GM12892 (cell line): ENCODE measurements at regions not wholly inside any gene's neighbourhood (a gene's known extent, or its start where the extent isn't known, plus 50 kb on each side); places are given as distances from the start of the nearest gene placed in this dataset.

Experiments
- POLR2A ChIP-seq: IDR thresholded peaks from 2 replicates; pipeline ENCODE4 v1.6.1; 2011; ENCODE audit warnings: low read depth, low read length, control low read depth
- POLR2AphosphoS5 ChIP-seq: IDR thresholded peaks from 2 replicates; pipeline ENCODE4 v1.6.1; 2011; ENCODE audit warnings: low read depth, low read length, control low read depth
- TAF1 ChIP-seq: IDR thresholded peaks from 2 replicates; pipeline ENCODE4 v1.6.1; 2011; ENCODE audit warnings: low read depth, mild to moderate bottlenecking, control low read depth, low read length, borderline replicate concordance

- TF ChIP-seq TAF1 (no peak), POLR2A (no peak), POLR2AphosphoS5 (no peak)
These were observed 868.7 kb upstream of the ADGRL4 start for GRCh38 chr1:79875187-79875586.
